HFF-Myc (cell line): ENCODE measurements at regions not wholly inside any gene's neighbourhood (a gene's known extent, or its start where the extent isn't known, plus 50 kb on each side); places are given as distances from the start of the nearest gene placed in this dataset.

ENCODE experiments used
- DNase-seq: peaks from one replicate; pipeline ENCODE4 v3.0.0-alpha.2; 2011; ENCODE audit warnings: low read depth; ENCODE audit errors: extremely low read depth
- H3K4me3 ChIP-seq: replicated peaks from 2 replicates; pipeline ENCODE4 v1.5.1; 2011; ENCODE audit warnings: low read depth, mild to moderate bottlenecking, control low read depth, low read length
- TF ChIP-seq, protein P1 (sequence below): IDR thresholded peaks from 2 replicates; pipeline ENCODE4 v1.5.1; 2012; ENCODE audit warnings: mild to moderate bottlenecking, low read depth, low read length, control low read depth; ENCODE audit errors: missing control alignments

DNA sequence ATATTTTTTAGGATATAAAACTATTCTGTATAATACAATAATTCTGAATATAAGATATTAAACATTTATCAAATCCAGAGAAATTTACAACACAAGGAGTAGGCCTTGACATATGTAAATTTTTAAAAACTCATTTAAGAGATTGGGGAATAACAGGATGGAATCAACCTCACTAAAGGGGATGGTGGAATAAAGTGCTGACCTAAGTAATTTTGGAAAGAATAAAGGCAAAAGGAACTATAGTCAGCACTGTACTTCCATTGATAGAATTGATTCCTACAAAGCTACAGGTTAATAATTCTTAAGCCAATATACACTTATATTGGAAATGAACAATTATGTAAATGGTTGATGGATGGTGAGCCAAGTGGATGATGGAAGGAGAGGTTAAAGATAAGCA is 549.3 kb downstream of the TBL1XR1 start:
- TF ChIP-seq, protein P1, sequence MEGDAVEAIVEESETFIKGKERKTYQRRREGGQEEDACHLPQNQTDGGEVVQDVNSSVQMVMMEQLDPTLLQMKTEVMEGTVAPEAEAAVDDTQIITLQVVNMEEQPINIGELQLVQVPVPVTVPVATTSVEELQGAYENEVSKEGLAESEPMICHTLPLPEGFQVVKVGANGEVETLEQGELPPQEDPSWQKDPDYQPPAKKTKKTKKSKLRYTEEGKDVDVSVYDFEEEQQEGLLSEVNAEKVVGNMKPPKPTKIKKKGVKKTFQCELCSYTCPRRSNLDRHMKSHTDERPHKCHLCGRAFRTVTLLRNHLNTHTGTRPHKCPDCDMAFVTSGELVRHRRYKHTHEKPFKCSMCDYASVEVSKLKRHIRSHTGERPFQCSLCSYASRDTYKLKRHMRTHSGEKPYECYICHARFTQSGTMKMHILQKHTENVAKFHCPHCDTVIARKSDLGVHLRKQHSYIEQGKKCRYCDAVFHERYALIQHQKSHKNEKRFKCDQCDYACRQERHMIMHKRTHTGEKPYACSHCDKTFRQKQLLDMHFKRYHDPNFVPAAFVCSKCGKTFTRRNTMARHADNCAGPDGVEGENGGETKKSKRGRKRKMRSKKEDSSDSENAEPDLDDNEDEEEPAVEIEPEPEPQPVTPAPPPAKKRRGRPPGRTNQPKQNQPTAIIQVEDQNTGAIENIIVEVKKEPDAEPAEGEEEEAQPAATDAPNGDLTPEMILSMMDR = no peak
- no peak for DNase-seq
- H3K4me3 ChIP-seq = no peak overlapping the region

DNA sequence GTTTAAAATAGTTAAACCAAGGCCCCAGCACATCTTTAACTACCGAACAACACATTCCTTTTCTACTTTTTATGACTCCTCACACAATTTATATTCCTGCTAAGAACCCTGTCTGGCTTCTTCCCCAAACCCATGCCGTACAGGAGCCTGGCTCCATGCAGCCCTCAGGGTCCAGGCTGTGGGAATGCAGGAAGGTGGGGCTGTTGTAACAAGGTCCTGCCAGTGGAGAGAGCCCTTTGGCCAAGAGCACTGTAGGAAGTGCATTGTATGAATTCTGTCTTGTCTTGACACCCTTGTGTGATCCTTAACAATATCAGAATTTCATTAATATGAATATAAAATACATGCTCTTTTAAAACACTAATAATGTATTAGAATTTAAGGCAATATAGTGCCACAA is 563.8 kb downstream of the TBL1XR1 start:
- TF ChIP-seq, protein P1 = no peak
- no peak for DNase-seq
- H3K4me3 ChIP-seq = no peak overlapping the region

DNA sequence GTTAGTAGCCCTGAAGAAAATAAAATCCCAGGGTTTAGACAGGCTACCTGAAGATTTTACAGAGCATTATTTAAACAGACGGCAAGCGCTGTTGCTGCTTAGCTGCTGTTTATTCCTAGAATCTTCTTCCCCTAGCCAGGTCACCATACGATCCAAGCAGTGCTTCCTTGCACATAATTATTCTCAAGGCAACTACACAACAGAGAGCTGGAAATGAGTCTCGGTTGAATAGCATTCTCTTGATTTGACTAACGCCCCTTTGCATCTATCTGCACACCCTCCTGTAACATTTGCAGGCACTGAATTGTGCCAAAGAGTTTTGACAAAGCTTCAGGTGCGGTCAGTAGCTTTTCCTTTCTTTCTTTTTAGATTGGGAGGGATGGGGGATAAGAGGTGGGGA is 564.4 kb downstream of the TBL1XR1 start:
- no peak for DNase-seq
- TF ChIP-seq, protein P1 = no peak
- H3K4me3 ChIP-seq = no peak overlapping the region

DNA sequence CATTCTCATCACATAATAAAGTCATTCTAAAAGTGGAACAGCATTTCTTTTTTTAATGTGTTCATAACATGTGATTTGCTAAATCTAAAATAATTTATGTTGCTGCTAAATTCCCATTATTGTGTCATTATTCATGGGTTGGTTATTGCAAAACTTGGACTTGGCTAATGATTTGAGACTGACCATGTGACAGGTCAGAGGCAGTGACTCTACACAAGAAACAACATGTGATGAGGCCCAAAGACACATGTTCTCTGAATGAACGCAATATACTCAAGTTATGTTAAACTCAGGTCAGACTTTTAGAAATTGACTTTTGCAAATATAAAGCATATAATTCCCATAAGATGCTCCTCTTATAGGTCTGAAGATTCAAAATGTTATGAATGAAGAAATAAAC is 566.1 kb downstream of the TBL1XR1 start:
- H3K4me3 ChIP-seq = no peak overlapping the region
- DNase-seq = no peak
- TF ChIP-seq, protein P1 = no peak

DNA sequence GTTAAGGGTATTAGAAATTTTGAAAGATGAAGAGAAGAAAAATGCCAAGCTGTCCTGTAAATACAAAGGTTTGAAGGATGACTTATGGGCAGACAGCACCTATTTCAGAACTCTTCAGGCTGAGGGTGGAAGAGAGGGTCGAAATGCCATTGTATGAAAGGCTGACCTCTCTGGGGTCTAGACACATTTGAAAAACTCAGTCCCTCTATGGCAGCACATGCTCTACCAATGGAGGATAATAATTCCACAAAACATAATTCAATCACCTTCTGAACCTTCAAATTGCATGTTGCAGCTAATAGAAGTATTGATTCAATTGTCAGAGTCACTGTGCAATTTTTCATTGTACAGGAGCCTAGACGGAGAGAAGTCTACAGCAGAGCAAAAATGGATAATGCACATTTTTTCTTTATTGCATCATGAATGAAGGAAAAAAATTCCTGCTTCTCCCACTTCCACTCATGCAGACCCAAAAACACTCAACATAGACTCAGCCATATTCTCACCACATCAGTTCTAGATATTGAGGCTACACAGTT is 569.1 kb downstream of the TBL1XR1 start:
- TF ChIP-seq, protein P1 = no peak
- no peak for DNase-seq

DNA sequence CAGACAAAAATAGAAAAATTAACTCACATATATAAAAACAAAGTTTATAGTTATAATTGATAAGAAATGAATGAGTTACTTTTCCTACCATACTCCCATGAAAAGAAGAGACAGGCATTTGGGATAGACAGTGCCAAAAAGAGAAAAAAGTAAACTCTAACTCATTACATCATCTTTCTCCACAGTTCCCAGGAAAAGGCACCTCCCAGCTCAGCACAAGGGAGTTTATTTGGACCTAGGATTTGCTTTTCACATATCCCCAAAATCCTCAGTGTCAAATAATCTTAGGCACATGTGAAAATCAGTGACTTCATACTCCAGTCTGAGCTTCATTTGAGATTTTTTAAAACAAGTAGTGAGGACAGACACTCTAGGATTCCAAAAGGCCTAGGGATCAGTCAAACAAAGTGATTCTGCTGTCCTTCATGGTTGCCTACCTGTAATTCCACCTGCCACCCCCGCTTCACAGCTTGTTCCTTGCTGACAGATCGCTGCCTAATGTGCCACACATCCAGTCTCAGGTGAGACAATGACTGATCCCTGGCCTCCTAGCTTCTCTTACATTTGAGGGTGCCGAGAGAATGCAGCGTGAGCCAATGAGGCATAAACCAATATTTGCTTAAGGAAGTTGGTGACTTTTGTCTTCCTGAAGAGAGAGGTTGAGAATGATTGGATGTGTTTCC is 573.7 kb downstream of the TBL1XR1 start:
- no peak overlapping the region for H3K4me3 ChIP-seq
- no peak for DNase-seq
- TF ChIP-seq, protein P1 = no peak

More for the DNA sequence above, 569.1 kb downstream of the TBL1XR1 start:
- no peak overlapping the region for H3K4me3 ChIP-seq
